ENCODE measurements at regions not wholly inside any gene's neighbourhood (a gene's known extent, or its start where the extent isn't known, plus 50 kb on each side); places are given as distances from the start of the nearest gene placed in this dataset.

DNA sequence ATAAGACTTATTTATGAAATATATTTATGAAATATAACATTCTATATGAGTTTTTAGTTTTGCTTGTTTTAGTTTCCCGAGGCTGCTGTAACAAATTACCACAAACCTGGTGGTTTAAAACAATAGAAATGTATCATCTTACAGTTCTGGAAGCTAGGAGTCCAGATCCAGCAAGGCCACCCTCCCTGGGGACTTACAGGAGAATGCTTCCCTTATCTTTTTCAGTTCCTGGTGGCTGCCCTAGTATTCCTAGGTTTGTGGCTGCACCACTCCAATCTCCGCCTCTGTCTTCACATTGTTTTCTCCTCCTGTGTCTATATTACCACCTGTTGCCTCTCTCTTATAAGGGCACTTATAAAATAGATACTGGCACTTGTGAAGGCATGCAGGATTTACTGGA, 877.8 kb downstream of the TUSC7 start:
- no peak for DNase-seq

DNA sequence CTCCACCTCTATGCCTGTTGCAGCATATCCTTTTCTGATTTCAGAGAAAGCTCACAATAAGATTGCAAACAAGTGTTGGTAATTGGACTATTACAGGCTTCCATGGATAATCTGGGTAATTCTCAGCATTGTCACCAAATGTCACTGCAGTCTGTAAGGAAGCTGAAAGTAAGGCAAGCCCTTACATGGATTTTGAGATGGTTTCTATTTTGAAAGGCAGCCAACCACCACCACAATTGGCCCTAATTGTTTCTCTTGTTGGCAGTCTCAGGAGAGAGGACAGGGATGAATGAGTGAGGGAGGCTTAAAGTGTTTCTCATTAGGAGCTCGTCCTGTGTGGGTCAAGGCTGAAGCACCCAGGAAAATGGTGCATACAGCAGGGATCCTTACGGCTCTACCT, 879.9 kb downstream of the TUSC7 start:
- no peak for DNase-seq

DNA sequence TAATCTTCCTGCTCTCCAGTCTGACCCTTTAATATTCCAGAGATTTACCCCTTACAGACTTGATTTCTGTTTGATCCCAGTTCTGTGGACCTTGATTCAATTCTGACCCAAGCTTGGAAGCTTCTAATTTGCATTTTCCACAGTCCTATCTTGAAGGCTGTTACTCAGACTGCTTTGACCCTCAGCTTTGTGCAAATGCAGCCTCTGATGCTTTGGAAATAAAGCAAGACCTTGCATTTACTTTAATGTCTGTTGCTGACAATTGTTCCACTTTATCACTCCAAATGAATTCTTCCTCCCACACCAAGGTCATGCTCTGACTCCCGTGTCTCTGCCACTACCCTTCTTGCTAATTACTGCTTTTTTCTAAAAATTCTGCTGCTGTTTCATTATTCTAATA, 886.0 kb downstream of the TUSC7 start:
- no peak for DNase-seq

DNA sequence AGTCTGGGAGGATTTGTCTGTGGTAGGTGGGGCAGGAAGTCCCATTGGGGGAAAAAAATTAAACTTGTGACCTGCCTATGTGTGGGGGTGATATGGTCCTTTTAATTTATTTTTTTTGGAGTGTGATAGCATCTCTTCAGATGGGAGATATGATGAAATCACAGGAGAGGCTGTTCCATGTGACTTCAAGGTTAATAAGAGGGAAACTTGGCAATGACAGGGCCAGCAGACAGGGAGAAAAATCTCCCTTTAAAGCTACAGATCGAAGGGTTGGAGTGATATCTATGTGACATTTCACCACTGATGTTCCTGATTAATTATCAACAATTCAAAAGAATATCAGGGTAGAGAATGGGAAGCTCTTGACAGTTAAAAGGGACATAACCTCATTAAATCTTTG, 886.9 kb downstream of the TUSC7 start:
- no peak for DNase-seq

DNA sequence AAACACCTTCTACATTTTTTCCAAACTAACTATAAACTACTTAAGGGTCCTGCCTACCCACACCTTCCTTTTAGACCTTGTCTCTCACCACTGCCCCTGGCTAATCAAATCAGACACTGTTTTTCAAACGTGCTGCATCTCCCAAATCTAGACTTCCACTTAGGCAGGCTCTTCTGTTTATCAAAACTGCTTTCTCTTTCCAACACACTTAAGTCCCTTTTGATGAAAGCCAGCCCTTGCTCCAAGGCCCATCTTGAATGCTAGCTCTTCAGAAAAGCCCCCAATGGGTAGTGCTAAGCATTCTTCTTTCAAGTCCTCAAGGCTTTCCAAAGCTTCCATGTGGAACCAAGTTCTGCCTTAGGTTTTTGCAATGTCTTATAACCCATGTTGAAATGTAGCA, 888.3 kb downstream of the TUSC7 start:
- DNase-seq, result no peak

DNA sequence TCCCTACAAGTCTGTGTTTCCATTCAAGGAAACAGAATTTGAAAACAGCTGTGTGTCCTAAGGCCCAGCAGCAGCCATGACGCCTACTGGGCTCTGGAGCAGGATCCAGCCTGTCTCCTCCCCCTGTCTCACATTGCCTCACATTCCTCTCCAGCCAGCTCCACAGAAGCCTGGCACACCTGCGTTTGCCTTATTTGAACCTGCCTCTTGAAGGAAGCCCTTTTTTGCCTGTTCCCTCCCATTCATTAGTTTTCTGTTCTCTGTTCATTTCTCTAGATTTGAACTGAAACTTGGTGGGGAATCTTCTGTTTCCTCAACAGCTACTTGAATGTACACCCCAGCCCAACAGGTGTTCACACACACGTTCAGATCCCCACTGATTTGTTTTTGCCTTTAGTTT, 890.5 kb downstream of the TUSC7 start:
- DNase-seq, result no peak

DNA sequence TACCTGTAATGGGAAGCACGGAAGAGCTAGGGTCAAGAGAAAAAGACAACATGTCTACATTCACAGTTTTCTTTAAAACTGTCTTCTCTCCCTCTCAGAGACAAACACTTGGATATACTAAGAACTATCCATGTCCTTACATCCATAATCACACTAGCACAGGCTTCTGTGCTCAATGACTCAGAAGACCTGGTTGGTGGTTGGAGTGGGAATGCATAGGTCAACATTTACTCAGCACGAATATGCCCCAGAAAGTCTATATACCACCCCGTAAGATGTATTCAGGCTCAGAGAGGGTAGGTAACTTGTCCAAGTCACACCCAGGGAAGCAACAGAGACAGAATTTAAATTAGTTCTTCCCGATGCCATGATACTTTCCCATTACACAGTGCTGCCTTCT, 891.1 kb downstream of the TUSC7 start:
- DNase-seq, result no peak

DNA sequence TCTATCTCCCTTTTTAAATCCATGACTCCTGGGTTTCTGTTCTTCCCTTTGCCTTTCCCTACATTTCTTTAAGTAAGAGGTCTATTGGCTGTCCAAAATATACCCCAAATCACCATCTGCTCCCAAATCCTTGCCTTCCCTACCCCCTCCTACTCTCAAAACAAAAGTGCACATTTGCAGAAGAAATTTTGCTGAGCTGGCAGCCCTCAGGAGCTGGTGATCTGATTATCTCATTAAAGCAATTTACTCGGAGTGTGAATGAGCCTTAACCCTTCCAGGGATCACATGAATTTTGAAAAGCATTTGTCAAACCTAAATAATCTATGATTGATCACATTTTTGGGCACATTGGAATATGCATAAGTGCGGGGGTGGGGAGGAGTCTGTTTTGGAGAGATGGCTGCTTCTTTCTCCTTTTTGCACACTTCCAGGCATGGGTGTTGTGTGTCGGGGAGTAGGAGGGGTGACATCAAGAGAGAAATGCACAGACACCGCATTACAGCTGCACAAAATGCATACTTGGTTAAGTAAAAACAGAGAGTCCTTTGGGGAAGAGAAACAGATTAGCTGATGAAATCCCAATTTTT, 892.6 kb downstream of the TUSC7 start:
- no peak for DNase-seq

DNA sequence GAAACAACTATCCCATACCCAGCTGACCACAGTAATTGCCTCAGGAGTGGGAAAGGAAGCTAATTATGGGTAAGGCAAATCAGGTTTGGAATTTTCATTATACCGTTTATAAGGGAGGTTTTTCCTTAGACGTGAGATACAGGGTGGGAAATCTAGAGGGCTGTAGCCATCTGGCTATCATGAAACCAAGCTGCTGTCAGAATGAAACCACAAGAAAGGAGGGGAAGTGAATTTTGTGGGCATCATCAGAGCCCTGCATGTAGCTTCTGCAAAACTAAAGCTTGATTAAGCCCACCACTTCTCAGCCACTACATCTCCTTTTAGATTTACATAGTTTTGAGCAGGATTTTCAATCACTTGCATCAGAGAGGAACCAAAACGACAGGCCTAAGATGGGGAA, 893.5 kb downstream of the TUSC7 start:
- no peak for DNase-seq

DNA sequence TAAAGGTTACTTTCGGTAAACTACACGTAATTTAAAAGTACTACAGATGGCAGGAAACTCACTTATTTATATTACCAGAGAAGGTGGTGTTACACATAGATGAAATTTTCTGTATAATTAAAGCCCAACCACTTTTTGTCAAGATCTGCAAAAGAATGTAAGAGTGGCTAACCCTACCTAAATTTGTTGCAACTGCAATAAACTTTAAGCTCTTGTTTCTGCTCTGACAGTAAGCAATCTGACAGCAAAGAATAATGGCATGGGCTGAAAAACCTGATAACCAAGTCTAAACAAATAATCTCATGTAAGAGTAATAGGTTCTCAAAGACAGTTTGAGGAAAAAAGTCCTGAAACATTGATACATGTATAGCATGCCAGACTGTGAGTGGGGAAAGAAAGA, 897.3 kb downstream of the TUSC7 start:
- no peak for DNase-seq

DNA sequence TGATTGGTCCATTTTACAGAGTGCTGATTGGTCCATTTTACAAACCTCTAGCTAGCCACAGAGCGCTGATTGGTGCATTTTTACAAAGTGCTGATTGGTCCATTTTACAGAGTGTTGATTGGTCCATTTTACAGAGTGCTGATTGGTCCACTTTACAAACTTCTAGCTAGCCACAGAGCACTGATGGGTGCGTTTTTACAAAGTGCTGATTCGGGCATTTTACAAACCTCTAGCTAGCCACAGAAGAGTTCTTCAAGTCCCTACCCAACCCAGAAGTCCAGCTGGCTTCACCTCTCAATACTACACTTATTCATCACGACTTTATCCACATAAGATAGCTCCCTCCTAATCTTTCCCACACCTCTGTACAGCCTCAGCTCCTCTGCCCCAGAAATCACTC, 899.8 kb downstream of the TUSC7 start:
- DNase-seq, result no peak

DNA sequence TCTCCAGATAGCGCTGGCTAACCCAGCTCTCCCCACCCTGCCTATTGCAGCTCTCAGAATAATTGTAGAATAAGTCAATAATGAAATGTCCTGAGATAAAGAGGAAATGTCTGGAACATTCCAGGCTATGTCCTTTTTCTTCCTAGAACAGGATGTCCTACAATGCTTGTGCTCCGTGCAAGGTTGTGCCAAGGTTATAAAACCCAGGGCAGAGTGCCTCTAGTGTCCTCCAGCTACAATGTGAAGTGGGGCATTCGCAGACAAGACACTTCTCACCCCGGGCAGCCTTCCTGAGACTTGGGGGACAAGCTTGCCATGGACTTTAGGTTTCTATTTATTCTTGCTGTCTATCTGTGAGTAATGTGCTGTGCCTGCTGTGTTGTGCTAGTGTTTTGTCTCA, 900.6 kb downstream of the TUSC7 start:
- no peak for DNase-seq

DNA sequence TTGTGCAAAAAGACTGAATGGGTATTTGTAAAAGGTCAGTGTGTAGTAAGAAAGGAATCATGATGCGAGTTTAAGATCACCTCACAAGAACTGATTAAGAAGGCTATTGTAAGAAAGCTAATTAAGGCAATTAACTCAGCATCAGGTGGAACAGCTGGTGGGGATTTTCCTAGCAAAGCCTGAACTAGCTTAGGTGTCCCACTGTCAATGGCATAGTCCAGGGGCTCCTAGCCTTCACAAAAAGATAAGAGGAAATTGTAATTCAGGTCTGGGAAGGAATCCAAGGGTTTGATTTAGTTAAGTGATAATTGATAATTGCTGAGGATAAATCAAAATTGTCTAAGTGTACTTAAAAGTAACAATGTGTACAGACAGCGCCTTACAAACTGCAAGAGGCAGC, 901.6 kb downstream of the TUSC7 start:
- DNase-seq, result no peak

DNA sequence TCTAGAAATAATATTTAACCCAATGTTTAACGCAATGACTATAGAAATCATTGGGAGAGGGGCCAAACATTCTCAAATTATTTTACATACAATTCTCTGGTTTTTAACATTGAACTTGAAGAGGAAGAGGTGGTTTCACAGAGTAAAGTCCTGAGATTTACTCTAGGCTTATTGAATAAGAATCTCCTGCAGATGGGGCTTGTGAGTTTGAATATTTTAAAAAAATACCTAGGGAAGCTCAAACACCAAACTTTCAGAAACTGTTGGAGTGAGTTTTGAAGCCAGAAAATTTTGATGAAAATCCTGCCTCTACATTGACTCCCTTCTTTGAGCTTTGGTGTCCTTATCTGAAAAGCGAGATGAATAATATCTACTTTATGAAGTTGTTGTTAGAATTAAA, 906.6 kb downstream of the TUSC7 start:
- DNase-seq, result no peak

DNA sequence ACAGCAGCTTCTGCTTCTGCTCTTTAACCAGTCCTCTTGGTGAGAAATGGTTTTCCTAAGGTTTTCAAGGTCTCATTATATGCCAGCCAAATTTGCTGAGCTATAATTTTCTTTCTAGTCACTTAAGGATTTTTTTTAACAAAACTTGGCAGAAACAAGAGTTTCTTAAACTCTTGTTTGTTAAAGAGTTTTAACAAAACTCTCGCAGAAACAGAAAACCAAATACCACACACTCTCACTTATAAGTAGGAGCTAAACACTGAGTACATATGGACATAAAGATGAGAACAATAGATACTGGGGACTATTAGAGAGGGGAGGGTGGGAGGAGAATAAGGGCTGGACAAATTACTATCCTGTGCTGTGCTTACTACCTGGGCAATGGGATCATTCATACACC, 908.3 kb downstream of the TUSC7 start:
- DNase-seq, result no peak

DNA sequence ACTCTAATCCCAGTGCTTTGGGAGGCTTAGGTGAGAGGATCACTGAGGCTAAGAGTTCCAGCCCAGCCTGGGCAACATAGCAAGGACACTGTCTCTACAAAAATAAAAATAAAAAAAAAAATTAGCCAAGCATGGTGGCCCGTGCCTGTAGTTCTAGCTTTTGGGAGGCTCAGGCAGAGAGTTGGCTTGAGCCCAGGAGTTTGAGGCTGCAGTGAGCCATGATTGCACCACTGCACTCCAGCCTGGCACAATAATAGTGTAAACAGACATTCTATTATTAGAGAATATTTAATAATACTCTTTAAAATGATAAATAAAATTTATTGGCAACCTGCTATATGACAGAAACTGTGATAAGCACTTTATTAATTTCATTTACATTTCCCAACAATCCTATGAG, 908.9 kb downstream of the TUSC7 start:
- no peak for DNase-seq

DNA sequence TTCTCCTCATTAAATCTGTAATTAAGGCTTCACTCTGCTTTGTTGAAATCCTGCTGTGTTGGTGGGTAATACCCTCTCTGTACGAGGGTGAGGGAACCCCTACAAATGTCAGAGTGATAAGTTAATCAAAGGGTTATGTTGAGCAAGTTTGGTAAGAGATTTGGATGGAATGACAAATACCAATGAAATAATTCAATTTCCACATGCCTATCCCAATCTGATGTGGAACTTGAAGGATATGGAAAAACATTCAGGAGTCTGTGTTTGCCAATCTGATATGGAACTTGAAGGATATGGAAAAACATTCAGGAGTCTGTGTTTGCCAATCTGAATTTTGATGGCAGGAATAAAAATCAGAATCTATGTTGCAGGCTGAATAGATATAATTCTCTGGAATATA, 910.2 kb downstream of the TUSC7 start:
- no peak for DNase-seq

DNA sequence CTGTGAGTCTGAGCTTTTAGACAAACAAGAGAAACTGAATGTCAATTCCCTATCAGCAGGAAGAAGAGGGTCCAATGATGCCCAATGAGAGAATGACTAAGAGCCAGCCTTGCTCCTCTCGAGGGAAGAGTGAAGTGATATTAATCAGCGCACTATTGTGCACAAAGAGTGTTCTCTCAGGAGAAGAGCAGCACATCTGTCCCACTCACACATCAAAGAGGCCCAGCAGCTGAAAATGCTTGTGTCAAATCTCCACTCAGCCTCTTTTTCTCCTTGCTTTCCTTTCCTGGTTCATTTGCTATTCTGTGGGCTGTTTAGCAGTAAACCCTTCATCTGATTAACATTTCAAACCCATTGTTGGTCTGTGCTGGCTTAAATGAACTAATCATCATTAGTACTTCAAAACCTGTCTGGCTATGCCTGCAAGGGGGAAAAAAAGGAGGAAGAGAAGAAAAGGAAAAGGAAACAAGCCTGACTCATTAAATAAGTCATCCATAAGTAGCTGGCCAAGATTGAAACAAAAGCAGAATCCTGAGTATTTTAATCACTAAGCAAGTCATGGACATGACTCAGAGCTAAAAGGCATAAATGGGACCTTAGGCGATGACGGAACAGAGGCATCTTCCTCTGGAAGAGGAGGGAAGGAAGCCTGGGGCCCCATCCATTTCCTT, 912.7 kb downstream of the TUSC7 start:
- DNase-seq, result no peak

DNA sequence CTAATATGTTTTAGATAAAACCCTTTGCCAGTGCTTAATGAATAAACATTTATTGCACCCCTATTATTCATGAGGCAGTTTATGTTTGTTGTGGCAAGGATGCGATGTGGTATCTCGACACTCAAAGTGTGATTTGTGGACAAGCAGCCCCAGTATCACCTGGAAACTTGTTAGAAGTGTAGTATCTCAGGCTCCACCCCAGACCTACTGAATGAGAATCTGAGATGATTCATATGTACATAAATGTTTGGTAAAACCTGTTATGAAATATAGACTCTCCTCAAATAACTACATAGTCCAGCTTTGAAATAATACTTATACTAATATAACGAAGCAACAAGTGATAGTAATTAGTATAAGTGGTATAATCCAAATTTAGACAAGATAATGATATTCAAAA, 914.8 kb downstream of the TUSC7 start:
- DNase-seq, result no peak

DNA sequence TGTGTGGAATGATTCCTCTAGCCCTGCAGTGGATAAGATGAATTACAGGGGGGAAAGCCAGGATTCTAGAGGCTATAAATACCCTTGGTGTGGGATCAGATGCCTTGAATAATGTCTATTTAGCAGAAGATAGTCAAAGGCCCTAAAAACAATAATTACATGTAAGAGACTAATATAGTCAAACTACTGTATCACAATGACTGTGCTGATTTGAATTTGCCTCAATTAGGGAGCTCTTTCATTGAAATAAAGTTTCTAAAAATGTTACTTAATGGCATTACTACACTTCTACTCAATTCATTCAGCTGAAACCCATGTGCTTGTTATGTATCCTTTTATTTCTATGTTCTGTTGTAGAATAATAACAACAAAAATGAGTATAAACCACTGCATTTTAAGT, 915.6 kb downstream of the TUSC7 start:
- DNase-seq, result no peak

DNA sequence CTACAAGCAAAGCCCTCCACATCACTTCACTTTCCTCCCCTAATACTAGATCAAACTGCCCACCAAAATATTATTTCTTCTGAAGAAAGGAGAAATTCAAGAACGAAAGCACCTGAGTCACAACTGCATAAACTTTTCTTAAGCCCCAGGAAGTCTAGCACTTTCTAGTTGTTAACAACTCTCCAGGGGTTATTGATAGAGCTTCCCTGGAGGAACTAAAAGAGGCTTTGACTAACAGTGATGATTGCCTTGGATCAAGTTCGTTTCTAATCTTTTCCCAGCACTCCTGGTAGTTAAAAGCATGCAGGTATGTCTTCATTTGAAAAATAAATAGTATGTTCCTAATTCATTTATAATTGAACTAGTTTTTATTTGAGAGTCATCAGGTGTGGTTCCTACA, 917.0 kb downstream of the TUSC7 start:
- no peak for DNase-seq

DNA sequence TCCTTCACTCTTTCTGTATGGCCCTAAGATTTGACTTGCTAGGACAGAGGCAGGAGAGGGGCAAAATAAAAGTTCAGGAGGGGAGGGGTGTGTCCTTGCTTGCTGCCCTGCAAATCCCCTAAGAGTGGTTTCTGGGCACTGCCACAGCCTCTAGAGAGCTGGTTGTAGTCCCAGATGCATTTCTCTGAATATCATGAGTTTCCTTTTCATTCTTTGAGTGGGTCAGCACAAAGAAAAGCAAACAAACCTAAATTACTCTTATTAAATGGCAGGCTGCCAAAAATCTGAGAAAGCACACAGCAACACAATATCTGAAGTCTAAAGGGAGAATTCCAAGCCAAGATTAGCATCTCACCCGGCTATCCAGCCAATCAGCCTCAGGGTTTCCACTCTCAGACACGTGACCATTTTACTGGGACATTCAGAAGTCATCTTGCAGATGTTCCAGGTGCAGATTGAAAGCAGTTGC, 919.3 kb downstream of the TUSC7 start:
- no peak for DNase-seq

DNA sequence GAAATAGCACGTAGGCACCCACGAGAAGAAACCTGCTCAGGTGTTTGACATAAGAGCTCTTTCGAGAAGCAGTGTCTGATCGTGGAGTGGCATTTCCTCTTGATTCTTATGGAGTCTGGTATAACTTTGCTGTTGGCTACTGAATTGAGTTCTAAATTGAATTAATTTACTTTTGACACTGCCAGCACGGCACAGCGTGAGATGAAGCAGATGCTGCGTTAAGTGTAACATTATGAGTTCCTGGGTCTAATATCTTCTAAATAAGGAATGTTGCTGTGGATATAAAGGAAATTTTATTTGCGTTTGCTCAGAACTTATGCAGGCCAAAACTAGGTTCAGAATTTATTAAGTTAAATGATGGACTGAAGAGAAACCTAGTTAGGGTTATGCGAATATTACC, 919.9 kb downstream of the TUSC7 start:
- no peak for DNase-seq

DNA sequence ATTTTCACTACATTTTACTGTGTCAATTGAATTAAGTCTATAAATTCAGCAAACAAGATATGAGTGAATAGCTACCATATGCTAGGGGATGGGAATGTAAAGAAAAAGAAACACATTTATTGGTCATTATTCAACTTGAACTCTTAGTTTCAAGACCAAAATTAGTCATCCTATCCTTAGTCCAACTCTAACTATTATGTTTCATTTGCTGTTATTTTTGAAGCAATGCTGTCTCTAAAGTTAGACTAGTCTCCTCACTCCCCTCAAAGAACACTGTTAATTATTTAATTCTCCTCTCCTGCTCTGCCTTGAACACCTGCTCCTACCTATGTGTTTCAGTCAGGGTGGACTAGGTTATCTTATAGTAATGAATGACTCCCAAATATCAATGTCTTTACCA, 920.9 kb downstream of the TUSC7 start:
- no peak for DNase-seq

DNA sequence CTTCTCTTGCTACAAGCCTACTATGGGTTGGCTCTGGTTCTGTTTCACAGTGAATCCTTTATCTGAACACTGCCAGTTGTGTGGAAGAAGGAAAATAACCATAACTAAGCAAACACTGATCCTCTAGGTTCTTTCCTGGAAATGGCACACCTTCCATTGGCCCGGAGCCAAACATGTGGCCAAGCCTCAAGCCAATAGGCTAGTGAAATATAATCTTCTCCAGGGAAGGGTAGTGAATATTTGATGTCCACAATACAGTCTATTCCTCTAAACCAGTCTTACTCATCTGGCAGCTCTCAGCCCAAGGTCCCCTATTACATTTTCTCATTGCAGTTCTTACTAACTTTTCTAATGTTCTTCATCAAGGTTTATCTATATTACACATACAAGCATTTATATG, 921.3 kb downstream of the TUSC7 start:
- DNase-seq, result no peak

All from T-helper 1 cell (primary cell).